ENCODE measurements at regions not wholly inside any gene's neighbourhood (a gene's known extent, or its start where the extent isn't known, plus 50 kb on each side); places are given as distances from the start of the nearest gene placed in this dataset.
"Not testable (repeated sequence)": the region's sequence is repeated elsewhere in the genome, so short reads cannot be mapped to it uniquely, and the experiment has no call there.

GRCh38 chr17:45621087-45621486 is 130.6 kb upstream of the PLEKHM1 start:
- H3K23ac ChIP-seq (ENCODE audit: low read depth, low read length); H2BK5ac ChIP-seq (ENCODE audit: low read depth, low read length, poor library complexity, severe bottlenecking); H3K27me3 ChIP-seq (ENCODE audit: control insufficient read depth, insufficient read depth, low read length); H4K8ac ChIP-seq (ENCODE audit: low read depth in 2 of 2, low read length in 2 of 2); H3K9me3 ChIP-seq (ENCODE audit: control insufficient read depth, insufficient read depth, low read length); H3K79me1 ChIP-seq (ENCODE audit: low read depth in 1 of 2, low read length in 2 of 2); H3K56ac ChIP-seq (ENCODE audit: extremely low read depth, insufficient read depth, low read length); H2BK20ac ChIP-seq (ENCODE audit: low read depth, low read length); intact Hi-C loops (cut with micrococcal nuclease); H2AK5ac ChIP-seq (ENCODE audit: low read depth, low read length); H2BK15ac ChIP-seq (ENCODE audit: low read depth, low read length); H3K4me3 ChIP-seq (ENCODE audit: insufficient read depth, low read depth, low read length); CTCF ChIA-PET; H4K20me1 ChIP-seq (ENCODE audit: insufficient read depth, low read length); H2AFZ ChIP-seq (replicated peaks; ENCODE audit: low read length, poor library complexity); BruUV-seq (replicated peaks); in situ Hi-C loops (cut with MboI; ENCODE audit: low sequenced_read_pairs); DNase-seq; H4K5ac ChIP-seq (ENCODE audit: low read depth, low read length); H2AK9ac ChIP-seq (replicated peaks; ENCODE audit: low read depth, low read length, poor library complexity); H3K27ac ChIP-seq (ENCODE audit: insufficient read depth, low read length); H4K91ac ChIP-seq (ENCODE audit: insufficient read depth, low read depth, low read length); ATAC-seq (ENCODE audit: low read depth); POLR2A ChIA-PET (ENCODE audit: unreplicated experiment); H3K4ac ChIP-seq (ENCODE audit: low read depth, low read length); H3K4me2 ChIP-seq (ENCODE audit: low read depth, low read length); H3K9ac ChIP-seq (ENCODE audit: low read depth, low read length); H3K9me1 ChIP-seq (ENCODE audit: insufficient read depth, low read length); H3K18ac ChIP-seq (ENCODE audit: low read depth, low read length); H3K14ac ChIP-seq (replicated peaks; ENCODE audit: low read depth, low read length); H2BK120ac ChIP-seq (ENCODE audit: low read depth, low read length); H3K4me1 ChIP-seq (ENCODE audit: control insufficient read depth, insufficient read depth, low read length); H3K36me3 ChIP-seq (ENCODE audit: control insufficient read depth, insufficient read depth, low read length); dilution Hi-C loops (cut with HindIII; ENCODE audit: low sequenced_read_pairs, unreplicated experiment): not testable (repeated sequence)
- no CpG with 5 or more reads among the region's 9 CpGs for WGBS, 2 experiments (ENCODE audit: extremely low coverage in 2 of 2, insufficient read length in 1 of 2)

GRCh38 chr17:45622295-45622694 is 131.8 kb upstream of the PLEKHM1 start:
- H3K79me1 ChIP-seq (ENCODE audit: low read depth in 1 of 2, low read length in 2 of 2); ATAC-seq (ENCODE audit: low read depth); H3K4me3 ChIP-seq (ENCODE audit: insufficient read depth, low read depth, low read length); H2AK5ac ChIP-seq (ENCODE audit: low read depth, low read length); CTCF ChIA-PET; H3K18ac ChIP-seq (ENCODE audit: low read depth, low read length); H3K56ac ChIP-seq (ENCODE audit: extremely low read depth, insufficient read depth, low read length); H4K8ac ChIP-seq (ENCODE audit: low read depth in 2 of 2, low read length in 2 of 2); H3K23ac ChIP-seq (ENCODE audit: low read depth, low read length); POLR2A ChIA-PET (ENCODE audit: unreplicated experiment); H3K4me1 ChIP-seq (ENCODE audit: control insufficient read depth, insufficient read depth, low read length); H3K9ac ChIP-seq (ENCODE audit: low read depth, low read length); H3K14ac ChIP-seq (replicated peaks; ENCODE audit: low read depth, low read length); H2BK20ac ChIP-seq (ENCODE audit: low read depth, low read length); DNase-seq; H2BK120ac ChIP-seq (ENCODE audit: low read depth, low read length); intact Hi-C loops (cut with micrococcal nuclease); in situ Hi-C loops (cut with MboI; ENCODE audit: low sequenced_read_pairs); H4K91ac ChIP-seq (ENCODE audit: insufficient read depth, low read depth, low read length); BruUV-seq (replicated peaks); H3K9me3 ChIP-seq (ENCODE audit: control insufficient read depth, insufficient read depth, low read length); H2AFZ ChIP-seq (replicated peaks; ENCODE audit: low read length, poor library complexity); H3K27ac ChIP-seq (ENCODE audit: insufficient read depth, low read length); H2AK9ac ChIP-seq (replicated peaks; ENCODE audit: low read depth, low read length, poor library complexity); H3K4ac ChIP-seq (ENCODE audit: low read depth, low read length); H3K27me3 ChIP-seq (ENCODE audit: control insufficient read depth, insufficient read depth, low read length); H3K4me2 ChIP-seq (ENCODE audit: low read depth, low read length); H4K5ac ChIP-seq (ENCODE audit: low read depth, low read length); H3K9me1 ChIP-seq (ENCODE audit: insufficient read depth, low read length); H2BK15ac ChIP-seq (ENCODE audit: low read depth, low read length); H3K36me3 ChIP-seq (ENCODE audit: control insufficient read depth, insufficient read depth, low read length); H4K20me1 ChIP-seq (ENCODE audit: insufficient read depth, low read length); H2BK5ac ChIP-seq (ENCODE audit: low read depth, low read length, poor library complexity, severe bottlenecking); dilution Hi-C loops (cut with HindIII; ENCODE audit: low sequenced_read_pairs, unreplicated experiment): not testable (repeated sequence)
- no CpG with 5 or more reads among the region's 3 CpGs for WGBS, 2 experiments (ENCODE audit: extremely low coverage in 2 of 2, insufficient read length in 1 of 2)
